ENCODE measurements at regions not wholly inside any gene's neighbourhood (a gene's known extent, or its start where the extent isn't known, plus 50 kb on each side); places are given as distances from the start of the nearest gene placed in this dataset.

DNA sequence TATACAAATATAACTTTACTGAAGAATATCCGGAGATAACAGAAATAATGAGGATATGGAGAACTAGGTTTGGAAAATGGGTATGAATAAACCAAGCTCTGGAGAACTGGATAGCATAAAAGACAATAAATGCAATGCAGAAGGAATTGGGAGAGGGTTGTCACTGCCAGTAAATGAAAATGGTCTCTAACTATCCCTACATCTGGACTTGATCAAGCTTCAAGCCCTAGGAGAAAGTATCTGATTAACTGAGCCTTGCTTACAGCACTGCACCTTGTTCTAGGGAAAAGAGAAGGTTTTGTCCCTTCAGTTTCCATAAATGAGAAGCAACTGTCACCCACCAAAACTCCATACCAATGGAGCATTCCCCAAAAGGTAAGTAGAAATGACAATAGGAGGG, 514.6 kb upstream of the ZEB2 start:
- DNase-seq (ENCODE audit: low spot score), result no peak

DNA sequence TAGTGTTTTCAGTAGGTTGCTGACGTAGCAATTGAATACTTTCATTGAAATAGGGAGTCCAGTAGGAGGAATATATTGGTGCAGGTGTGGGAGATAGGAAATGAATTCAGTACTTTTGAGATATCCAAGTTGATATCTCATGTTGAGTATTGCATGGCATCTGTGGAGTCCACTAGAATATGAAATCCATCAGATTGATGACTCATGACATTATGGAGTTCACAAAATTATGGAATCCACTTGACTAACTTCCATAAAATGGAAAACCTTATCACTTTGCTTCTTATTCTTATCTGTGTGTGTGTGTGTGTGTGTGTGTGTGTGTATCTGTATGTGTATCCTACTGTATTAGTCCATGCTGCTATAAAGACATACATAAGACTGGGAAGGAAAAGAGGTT, 513.5 kb upstream of the ZEB2 start:
- DNase-seq (ENCODE audit: low spot score), result no peak

DNA sequence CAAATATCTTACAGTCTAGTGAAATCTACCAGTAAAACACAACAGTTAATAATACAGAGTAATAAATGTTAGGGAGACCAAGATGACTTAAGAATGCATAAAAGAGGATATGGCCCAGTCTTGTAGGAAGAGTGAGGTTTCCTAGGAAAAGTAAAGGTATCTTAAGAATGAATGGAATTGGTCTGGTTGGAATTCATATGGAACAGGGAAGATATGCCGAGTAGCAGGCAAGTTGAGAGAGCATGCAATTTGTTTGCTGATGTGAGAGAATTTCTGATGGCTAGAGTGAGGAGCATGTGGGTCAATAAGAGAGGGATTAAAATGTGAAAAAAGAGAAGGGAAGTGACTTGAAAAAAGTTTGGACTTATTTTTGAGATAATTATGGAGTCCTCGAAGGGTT, 512.9 kb upstream of the ZEB2 start:
- no peak for DNase-seq (ENCODE audit: low spot score)

DNA sequence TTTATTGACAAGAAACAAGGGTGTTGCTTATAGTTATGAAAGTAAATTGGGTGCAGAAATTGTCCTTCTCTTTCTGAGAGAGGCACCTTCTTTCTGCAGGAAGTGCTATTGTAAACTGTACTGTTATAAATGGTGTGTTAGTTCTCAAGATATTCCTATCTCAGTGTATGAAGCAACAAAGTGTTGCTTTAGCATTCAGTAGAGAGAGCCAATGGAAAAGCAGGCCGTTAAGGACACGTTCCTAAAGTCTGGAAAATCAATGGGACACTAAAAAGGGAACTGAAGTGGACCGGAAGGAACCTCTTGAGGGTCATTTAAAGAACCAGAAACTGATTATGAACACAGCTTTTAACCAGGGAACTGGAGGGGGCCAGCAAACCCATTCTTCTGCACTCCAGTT, 510.0 kb upstream of the ZEB2 start:
- no peak for DNase-seq (ENCODE audit: low spot score)

DNA sequence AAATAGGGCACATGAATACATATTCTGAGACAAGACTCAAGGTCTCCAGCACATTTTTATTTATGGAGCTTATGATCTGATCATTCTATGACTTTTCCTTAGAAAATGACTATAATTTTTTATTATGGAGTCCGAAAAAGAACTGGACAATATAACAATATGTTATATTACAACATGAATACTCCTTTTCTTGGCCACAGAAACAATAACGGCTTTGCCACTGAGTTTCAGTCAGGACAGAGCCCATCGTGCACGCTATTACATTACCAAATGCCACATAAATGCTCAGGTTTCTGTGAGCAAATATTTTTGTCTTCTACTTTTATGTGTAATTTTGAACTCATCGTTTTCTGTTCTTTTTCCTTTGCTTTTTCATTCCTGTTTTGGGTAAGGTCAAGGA, 509.2 kb upstream of the ZEB2 start:
- no peak for DNase-seq (ENCODE audit: low spot score)

DNA sequence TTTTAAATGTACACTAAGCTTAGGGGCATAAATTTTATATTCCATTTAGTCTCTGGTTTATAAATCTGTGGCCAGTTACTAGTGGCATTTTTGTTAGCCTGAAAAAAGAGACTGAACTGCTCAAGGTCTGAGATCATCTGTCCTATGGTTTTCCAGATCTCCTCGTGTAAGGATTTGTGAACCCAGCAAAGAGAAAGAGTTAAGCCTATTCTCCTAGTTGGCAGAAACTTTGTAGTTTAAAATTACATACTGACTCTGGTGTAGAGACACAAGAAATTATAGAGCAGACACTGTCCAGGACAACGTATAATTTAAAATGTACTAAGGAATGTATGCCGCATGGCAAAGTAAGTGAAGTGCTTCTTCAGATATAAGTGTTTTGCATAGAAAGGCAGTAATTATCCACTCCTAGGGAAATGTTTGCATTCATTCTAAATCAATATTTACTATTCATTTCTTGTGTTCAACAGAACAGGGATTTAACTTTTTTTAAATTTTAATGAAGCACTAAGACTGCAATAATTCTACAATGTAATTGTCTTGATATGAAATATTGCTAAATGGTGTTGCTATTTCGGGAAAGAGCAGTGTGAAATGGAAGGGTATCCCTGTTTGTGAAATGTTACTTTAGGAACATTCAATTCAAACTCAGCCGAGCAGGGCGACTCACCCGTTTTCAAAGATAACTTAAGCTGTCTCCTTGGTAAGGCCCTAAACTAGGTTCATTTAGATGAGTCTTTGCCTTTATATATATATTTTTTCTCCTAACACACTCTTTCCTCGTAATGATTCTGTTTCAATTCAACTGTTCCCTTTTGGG, 508.4 kb upstream of the ZEB2 start:
- no peak for DNase-seq (ENCODE audit: low spot score)

DNA sequence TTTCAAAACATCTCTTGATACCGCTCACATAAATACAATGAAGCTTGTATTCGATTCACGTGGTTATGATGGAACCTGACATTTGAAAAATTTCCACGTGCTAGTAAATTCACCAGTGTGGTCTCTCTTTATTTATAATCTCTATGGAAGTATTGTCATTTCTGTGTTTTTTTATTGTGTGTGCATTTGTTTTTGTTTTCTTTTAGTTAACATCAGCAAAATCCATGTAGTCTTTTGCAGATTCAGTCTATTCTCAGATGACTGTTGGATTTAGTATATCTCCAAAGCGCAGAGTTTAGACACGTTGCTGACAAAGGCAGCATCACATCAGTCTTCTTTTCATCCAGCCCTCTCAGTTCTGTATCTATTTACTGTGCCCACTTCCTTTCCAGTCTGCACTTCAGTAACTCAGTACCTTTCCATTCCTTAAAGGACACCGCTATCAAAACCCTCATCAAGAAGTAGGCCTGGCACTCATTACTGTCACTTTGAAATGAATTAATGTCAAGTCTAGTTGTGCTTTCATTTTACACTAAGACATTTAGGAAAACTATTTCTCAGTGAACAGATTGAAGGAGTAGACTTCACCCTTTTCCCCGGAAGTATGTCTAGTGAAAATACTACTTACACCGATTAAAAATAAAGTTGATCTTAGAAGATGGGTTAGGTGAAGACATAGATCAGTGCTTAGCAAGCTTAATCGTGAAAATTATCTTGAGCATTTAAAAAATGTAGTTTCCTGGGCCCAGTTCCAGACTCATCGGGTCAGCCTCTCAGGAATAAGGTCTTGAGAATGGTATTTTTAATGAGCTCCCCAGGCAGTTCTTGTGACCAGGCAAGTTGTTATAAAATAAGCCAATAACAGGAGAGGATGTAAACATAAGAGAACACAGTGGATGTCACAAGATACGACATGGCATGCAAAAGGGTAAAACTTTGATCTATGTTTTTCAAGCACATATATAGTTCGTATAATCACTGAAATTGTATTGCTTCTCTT, 506.8 kb upstream of the ZEB2 start:
- peak; percentile 73 for DNase-seq (ENCODE audit: low spot score)

DNA sequence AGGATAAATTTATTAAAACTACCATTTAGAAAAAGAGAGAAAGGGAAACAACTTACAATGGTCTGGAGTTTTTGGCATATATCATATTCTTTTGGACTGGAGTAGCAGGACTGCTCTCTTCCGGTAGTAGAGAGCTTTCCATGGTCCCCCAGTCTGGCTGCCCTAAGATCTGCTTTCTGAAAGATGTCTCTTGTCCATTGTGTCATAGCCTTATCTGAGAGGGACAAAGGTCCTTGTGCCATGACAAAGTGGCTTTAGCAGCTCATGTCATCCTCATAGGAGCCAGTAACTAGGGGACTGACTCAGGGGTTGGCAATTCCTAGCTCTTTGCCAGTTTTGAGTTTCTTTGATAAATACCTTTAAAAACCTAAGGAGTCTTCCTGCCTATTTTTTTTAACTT, 505.5 kb upstream of the ZEB2 start:
- no peak for DNase-seq (ENCODE audit: low spot score)

DNA sequence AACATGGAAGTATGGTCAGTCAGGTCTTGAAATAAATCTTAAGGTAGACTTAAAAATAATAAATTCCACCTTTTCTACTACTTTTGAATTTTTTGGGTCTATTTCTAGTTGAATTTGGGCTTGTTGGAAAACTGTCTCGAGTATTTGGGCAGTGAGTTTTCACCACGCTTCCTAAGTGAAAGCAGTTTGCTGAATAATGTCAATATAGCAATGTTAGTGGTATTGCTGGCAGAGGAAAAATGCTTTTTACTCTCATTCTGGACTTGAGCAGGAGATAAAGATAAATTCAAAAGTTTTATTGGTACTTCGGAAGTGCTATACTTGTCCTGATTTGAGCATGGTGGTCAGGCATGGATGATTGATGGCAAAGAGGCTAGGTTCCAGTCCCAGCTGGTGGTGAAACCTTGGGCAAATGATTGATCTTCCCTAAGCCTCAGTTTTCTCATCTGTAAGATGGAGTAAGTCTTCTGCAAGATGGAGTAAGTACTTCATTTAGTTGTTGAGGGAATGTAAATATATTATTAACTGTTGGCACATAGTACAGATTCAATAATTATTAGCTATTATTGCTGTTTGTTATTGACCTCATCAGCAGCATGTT, 503.5 kb upstream of the ZEB2 start:
- DNase-seq (ENCODE audit: low spot score), result no peak

DNA sequence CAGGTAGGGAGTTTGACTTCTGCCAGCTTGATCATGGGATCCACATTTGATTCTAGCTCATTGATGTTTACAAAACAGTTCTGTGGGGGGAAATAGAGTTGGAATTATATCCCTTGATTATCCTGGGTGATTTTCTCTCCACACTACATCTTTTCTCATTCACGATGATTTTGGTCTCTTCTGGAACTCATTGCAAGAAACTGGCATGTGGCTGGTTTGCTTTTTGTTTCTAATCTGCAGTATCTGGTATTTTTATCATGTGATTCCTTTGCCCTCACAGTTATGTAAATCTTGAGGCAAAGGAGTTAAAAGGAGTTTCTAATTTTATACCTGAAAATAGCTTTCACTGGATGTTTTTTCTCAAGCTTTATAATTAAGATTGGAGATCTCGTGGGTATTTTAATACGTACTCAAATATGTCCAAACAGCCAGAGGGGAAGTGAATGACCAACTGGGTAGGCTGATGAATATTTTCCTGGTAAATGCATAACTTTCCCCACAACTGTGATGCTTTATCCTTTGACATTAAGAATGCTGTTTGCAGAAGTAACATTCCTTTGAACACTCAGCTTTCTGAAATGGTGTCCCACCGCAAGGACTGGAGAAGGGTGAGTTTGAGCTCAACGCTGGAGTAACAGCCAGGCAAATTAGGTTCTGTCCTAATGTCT, 502.9 kb upstream of the ZEB2 start:
- DNase-seq (ENCODE audit: low spot score), result no peak

DNA sequence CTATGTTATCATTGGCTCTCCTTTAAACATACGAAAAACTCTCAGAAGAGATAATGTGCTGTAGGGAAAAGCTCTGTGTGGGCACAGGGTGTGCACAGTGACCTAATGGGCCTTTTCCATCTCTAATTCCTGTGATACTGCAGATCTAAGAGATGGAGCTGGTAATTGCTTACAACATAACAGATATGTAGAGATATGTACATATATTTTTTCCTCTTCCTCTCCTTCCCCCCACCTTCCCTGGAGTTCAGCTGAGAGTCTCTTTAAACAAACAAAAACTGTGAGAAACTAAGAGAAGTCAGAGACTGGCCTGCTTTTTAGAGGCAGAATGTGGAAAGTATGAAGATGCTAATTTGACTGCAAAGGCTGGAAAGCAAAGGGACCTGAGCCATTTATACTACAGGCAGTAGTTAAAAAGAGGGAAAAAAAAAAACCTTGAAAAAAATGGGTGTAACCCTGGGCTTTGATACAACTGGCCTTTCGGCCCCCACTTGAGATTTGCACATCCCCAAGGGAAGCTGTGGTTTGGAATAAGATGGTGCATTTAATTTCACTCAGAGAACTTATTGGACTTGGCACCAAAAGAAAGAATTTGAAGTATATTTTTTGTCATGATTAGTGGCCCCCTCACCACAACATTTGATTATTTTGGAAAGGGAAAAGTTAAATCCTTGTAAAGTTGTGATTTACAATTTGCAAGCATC, 502.2 kb upstream of the ZEB2 start:
- DNase-seq (ENCODE audit: low spot score), result no peak

DNA sequence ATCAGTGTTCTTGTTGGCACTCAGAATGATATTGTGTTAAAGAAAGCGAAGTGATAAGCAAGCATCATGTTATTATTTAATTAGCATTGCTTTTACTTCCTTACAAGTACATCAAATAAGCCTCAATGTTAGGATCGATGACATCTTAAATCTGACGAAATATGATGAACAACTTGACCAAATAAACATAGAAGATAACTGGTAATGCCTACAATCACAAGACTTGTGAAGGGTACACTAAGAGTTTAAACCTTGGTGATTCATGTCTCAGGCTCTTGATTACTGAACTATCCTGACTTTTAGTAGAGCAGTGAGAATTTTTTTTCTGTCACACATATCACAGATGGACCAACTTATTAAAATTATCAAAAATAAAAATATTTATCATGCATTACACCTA, 500.8 kb upstream of the ZEB2 start:
- DNase-seq (ENCODE audit: low spot score), result no peak

DNA sequence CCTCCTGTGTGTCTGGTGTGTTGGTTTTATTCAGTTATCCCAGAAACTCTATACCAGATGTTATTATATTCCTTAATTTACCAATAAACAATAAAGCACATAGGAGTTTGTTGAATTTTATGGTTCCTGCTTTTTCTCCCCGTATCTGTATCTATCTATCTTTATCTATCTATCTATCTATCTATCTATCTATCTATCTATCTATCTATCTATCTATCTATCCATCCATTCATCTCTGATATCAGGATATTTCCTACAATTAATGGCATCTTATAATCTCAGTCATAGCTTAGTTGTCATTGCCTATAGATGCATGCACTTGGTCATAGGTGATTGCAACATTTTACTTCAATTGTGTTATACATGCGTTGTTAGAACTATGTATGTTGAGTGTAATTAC, 500.2 kb upstream of the ZEB2 start:
- no peak for DNase-seq (ENCODE audit: low spot score)

DNA sequence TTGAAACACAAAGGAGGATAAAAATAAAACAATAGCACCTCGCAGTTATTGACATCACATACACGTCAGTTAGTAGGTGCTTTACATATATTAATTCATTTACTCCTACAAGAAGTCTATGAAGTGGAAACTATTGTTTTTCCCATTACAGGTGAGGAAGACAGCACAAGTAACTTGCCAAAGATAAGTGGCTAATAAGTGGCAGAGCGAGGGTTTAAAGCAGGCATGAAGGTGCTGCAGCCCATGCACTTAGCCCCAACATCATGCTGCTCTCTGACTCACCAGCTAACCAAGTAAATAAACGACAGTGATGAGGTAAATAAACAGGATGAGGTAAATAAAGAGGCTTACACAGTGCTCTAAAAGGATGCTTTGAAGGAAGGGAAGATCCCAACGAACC, 498.6 kb upstream of the ZEB2 start:
- no peak for DNase-seq (ENCODE audit: low spot score)

DNA sequence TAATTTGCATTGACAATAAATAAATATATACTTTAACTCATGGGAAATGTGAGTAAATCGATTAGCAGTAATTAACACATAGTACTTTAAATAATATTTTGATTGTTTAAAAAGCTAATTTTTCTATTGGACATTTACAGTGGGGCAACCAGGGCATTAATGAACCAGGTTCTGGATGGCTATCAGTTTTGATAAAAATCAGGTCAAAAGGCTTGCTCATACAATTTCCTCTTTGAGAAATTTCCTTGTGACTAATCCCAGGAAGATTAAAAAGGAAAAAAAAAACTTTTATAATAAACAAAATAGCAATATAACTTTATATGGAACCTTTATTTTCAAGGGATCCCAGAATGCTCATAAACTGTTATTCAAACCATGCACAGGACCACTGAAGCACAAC, 497.2 kb upstream of the ZEB2 start:
- no peak for DNase-seq (ENCODE audit: low spot score)

DNA sequence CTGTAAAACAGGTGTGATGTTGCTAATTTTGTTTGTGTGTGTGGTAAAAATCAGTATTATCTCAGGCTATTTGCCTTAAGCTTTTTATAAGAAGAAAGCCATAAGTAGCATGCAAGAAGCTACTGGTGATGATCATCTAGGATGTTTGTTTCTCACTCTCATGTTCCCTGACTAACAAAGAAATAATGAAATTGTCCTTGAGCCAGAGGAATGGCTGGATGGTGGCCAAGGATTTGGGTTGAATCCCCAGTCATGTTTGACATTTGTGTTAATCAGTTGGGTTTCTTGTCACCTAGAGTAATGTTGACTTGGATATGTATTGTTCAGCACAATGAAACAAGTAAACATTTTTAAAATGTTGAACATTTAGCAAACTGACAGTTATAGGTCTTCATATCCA, 496.8 kb upstream of the ZEB2 start:
- DNase-seq (ENCODE audit: low spot score), result no peak

DNA sequence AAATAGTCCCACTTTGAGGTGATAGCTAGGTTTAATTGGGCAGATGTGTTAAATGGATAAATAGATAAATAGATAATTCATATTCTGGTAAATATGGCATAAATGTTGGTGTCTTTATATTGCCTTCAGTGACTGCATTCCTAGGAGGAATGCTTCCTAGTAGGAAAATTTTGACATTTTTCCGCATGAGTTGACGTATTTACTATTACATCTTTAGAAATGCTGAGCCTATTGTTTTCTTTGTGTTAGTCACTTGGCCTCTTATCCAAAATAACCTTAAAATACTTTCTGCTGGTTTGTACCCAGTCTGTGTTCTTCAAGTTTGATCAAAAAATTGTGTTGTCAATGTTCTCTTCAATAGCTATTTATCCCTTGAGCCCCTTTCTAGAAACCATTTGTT, 495.6 kb upstream of the ZEB2 start:
- DNase-seq (ENCODE audit: low spot score), result no peak

DNA sequence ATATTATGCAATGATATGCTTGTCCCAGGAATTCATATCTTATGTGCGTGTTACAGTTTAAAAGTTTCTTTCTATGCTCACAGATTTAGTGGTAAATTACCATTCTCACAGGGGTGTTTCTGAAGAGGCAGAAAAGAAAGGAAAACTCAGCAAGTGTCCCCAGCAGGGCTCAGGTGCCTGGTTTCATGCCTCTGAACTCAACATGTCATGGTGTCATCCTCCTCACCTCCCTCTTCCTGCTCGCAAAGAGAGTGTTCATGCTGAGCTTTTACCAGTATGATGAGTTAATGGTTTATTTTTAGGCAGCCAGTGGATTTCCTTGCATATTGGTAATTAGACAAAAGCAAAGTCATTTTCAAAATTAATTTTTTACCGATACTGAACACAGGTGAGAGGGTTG, 492.9 kb upstream of the ZEB2 start:
- DNase-seq (ENCODE audit: low spot score), result no peak

DNA sequence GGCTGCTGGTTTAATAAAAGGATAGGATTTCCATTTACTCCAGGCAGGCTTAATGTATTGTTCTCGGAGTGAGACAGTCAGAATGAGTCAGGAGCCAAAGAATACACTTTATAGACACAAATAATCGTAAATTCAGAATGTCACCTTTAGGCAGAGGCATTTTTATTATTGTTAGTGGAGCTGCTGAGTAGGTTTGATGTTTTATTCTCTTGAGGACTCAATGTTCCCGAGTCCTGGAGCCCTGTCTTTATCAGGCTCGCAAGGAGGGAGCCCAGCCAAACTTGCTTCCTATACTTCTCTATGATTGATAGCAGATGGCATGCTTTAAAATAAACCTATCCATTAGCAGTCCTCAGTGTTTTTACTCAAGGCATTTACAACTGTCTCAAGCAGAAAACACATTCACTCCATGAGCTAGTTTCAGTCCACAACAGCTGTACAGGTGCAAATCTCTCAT, 492.3 kb upstream of the ZEB2 start:
- DNase-seq (ENCODE audit: low spot score), result no peak

DNA sequence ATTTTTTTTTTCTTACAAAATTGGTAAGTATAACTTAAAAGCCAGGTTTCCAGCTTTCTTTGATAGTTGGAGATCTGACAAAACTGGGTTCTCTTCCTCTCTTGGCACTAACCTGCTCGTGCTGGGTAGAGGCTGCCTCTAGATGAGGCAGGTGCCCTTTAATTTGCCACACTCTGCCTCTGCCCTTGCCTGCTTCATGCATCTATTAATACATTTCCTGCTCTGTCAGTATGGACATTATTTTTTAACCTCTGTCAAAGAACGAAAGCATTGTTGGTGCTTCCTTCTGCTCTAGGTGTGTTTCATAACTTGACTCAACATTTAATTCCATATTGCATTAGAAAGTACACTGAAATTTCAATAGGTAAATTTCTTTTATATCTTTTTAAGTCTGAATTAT, 490.7 kb upstream of the ZEB2 start:
- no peak for DNase-seq (ENCODE audit: low spot score)

DNA sequence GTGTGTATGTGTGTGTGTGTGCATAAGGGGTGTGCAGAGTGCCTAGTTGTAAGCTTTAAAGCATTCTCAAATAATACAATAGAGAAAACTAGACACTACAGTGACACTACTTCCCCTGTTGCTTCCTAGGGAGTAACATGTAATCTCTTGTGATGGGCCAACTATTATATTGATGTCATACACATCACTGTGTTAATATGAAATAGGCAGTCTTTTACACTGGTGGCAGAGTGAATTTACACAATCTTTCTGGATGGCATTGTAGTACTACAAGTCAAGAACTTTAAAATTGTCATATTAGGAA, 488.0 kb upstream of the ZEB2 start:
- no peak for DNase-seq (ENCODE audit: low spot score)

All from SK-N-DZ (cell line).